SK-N-SH (cell line): ENCODE measurements at regions not wholly inside any gene's neighbourhood (a gene's known extent, or its start where the extent isn't known, plus 50 kb on each side); places are given as distances from the start of the nearest gene placed in this dataset.

Source experiments
- CTCF ChIA-PET: fragments of 300-600, 350-600 bp; formaldehyde crosslinking; extraction: SDS; loops from one replicate; lab custom pipeline; 2021; lab: Yijun Ruan, JAX
- POLR2A ChIA-PET: fragments of 350-600 bp; sonication (Branson Sonifier 250); formaldehyde crosslinking; extraction: SDS; loops from one replicate; lab custom pipeline; 2020; ENCODE audit warnings: antibody characterized with exemption, inconsistent platforms; lab: Yijun Ruan, JAX
- DNase-seq: peaks from one replicate; pipeline ENCODE4 v3.0.0; 2012
- H2AFZ ChIP-seq: fragments of 200-600 bp; sonication (generic); 2 replicates; pipeline ENCODE4 v1.8.1; 2016; ENCODE audit warnings: antibody characterized with exemption, mild to moderate bottlenecking, low read depth
- H3F3A ChIP-seq: fragments of 200-600 bp; sonication (generic); replicated peaks from 2 replicates; pipeline ENCODE3; 2016; ENCODE audit warnings: antibody characterized with exemption, mild to moderate bottlenecking; ENCODE audit not compliant: insufficient read depth
- H3K27ac ChIP-seq, 2 experiments: fragments of 200-500 bp in 1 of 2; fragments of 200-600 bp in 1 of 2; sonication (Bioruptor generic) in 1 of 2; sonication (generic), shearing (Covaris generic) in 1 of 2; 2 replicates each; pipeline versions ENCODE4 v1.5.1 to v1.6.1; 2014 to 2016; ENCODE audit warnings: low read depth in 2 of 2, inconsistent platforms in 1 of 2, low read length in 1 of 2, mild to moderate bottlenecking in 1 of 2, mixed read lengths in 1 of 2
- H3K27me3 ChIP-seq: fragments of 200-600 bp; sonication (generic), shearing (Covaris generic); 2 replicates; pipeline ENCODE4 v1.6.1; 2016; ENCODE audit warnings: mixed run types; ENCODE audit not compliant: insufficient read depth
- H3K36me3 ChIP-seq, 2 experiments: fragments of 200-500 bp in 1 of 2; fragments of 200-600 bp in 1 of 2; sonication (Bioruptor generic) in 1 of 2; sonication (generic) in 1 of 2; replicated peaks in 1 of 2; 2 replicates each; pipeline versions ENCODE3 to v1.5.1; 2014 to 2016; ENCODE audit warnings: low read length in 1 of 2, mild to moderate bottlenecking in 1 of 2; ENCODE audit not compliant: insufficient read depth in 2 of 2, control insufficient read depth in 1 of 2
- H3K4me1 ChIP-seq, 2 experiments: fragments of 200-500 bp in 1 of 2; fragments of 200-600 bp in 1 of 2; sonication (Bioruptor generic) in 1 of 2; sonication (generic), shearing (Covaris generic) in 1 of 2; 2 replicates each; pipeline versions ENCODE4 v1.5.1 to v1.6.1; 2014 to 2016; ENCODE audit warnings: low read depth in 1 of 2, low read length in 1 of 2, mixed run types in 1 of 2; ENCODE audit not compliant: insufficient read depth in 2 of 2, control insufficient read depth in 1 of 2
- H3K4me2 ChIP-seq: fragments of 200-600 bp; sonication (generic), shearing (Covaris generic); 2 replicates; pipeline ENCODE4 v1.6.1; 2017; ENCODE audit warnings: mixed run types
- H3K4me3 ChIP-seq, 2 experiments: fragments of 200-500 bp in 1 of 2; fragments of 200-600 bp in 1 of 2; sonication (Bioruptor generic) in 1 of 2; sonication (generic), shearing (Covaris generic) in 1 of 2; 2 replicates each; pipeline versions ENCODE4 v1.5.1 to v1.8.1; 2014 to 2016; ENCODE audit warnings: low read depth in 2 of 2, inconsistent platforms in 1 of 2, low read length in 1 of 2, mild to moderate bottlenecking in 1 of 2, mixed read lengths in 1 of 2, moderate library complexity in 1 of 2
- H3K79me2 ChIP-seq: fragments of 200-600 bp; sonication (generic); 2 replicates; pipeline ENCODE4 v1.8.1; 2017; ENCODE audit warnings: mild to moderate bottlenecking; ENCODE audit not compliant: insufficient read depth
- H3K9ac ChIP-seq: fragments of 200-600 bp; sonication (generic); 2 replicates; pipeline ENCODE4 v1.6.1; 2017; ENCODE audit warnings: mixed run types
- H3K9me2 ChIP-seq: fragments of 200-600 bp; sonication (generic); 2 replicates; pipeline ENCODE4 v1.6.1; 2017; ENCODE audit warnings: mixed run types
- H3K9me3 ChIP-seq: fragments of 200-600 bp; sonication (generic); 2 replicates; pipeline ENCODE4 v1.6.1; 2017; ENCODE audit warnings: mixed run types, mild to moderate bottlenecking, moderate library complexity
- H4K20me1 ChIP-seq: fragments of 200-600 bp; sonication (generic); 2 replicates; pipeline ENCODE4 v1.6.1; 2017; ENCODE audit warnings: mild to moderate bottlenecking, mixed run types; ENCODE audit not compliant: insufficient read depth
- CHD2 ChIP-seq: fragments of 150-350 bp; IDR thresholded peaks from 2 replicates; pipeline ENCODE4 v1.6.1; 2018; ENCODE audit warnings: low read length; ENCODE audit not compliant: partially characterized antibody
- ELF1 ChIP-seq: IDR thresholded peaks from 2 replicates; pipeline ENCODE4 v1.4.0; 2012
- EP300 ChIP-seq, 2 experiments: IDR thresholded peaks; 2 replicates each; pipeline versions ENCODE4 v1.4.0 to v1.6.1; 2012; ENCODE audit warnings: borderline replicate concordance in 1 of 2, low read depth in 1 of 2, low read length in 1 of 2
- EZH2phosphoT487 ChIP-seq: fragments of 200-600 bp; sonication (generic); IDR thresholded peaks from 2 replicates; pipeline ENCODE4 v1.6.1; 2017; ENCODE audit warnings: low read depth, mixed run types, mild to moderate bottlenecking, antibody characterized with exemption, moderate library complexity, borderline replicate concordance
- FOXJ3 ChIP-seq: sonication (generic); formaldehyde crosslinking; IDR thresholded peaks from 2 replicates; pipeline ENCODE4 v1.5.1; 2020; ENCODE audit warnings: mild to moderate bottlenecking, missing genetic modification reagents
- JUND ChIP-seq: IDR thresholded peaks from 2 replicates; pipeline ENCODE4 v1.4.0; 2012
- POLR2AphosphoS5 ChIP-seq: IDR thresholded peaks from 2 replicates; pipeline ENCODE4 v1.6.1; 2012; ENCODE audit warnings: low read depth, low read length
- RCOR1 ChIP-seq: fragments of 150-350 bp; IDR thresholded peaks from 2 replicates; pipeline ENCODE4 v1.6.1; 2017; ENCODE audit warnings: antibody characterized with exemption, low read length
- SMC3 ChIP-seq: IDR thresholded peaks from 2 replicates; pipeline ENCODE4 v1.6.1; 2012; ENCODE audit warnings: low read depth, low read length, improper control_type of control experiment
- WGBS: methylation state at CpG from one replicate; pipeline ENCODE4 v1.1.6; 2017; ENCODE audit warnings: low lambda C conversion rate; 5-methylcytosine and 5-hydroxymethylcytosine counted together
- TF ChIP-seq, protein P1 (sequence below): fragments of 200-600 bp; sonication (generic); IDR thresholded peaks from 2 replicates; pipeline ENCODE4 v1.6.1; 2017; ENCODE audit warnings: antibody characterized with exemption, mild to moderate bottlenecking, moderate library complexity
- TF ChIP-seq, protein P2 (sequence below): IDR thresholded peaks from 2 replicates; pipeline ENCODE4 v1.6.1; 2012; ENCODE audit warnings: mild to moderate bottlenecking, low read depth, low read length, moderate library complexity

DNA sequence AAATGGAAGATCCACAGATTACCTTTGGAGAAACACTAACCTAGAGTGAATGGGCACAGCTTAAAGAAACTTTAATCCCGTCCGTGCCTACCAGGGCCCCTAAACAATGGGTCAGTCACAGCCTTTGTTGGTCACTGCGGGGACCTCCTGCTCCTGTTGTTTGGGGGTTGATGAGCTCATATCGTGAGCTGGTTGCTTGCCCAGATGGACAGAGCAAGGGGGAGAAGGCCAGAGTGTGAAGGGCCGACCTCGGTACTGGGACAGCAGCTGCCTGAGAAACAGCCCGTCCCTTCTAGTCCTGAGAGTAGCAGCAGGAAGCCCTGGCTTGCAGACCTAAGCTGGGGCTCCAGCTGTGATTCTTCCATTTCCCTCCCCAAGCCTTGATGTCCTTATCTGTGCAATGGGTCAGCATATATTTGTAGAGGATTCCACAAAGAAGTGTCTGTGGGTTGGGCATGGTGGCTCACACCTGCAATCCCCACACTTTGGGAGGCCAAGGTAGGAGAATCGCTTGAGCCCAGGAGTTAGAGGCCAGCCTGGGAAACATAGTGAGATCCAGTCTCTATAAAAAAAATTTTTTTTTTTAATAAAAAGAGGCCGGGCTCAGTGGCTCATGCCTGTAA is 69.6 kb upstream of the SLC34A2 start:
- no peaks in the 10 kb centered on the region for H3K4me1 ChIP-seq
- DNase-seq: no peak
- H3K4me2 ChIP-seq: no peak overlapping the region
- H2AFZ ChIP-seq: no peak overlapping the region
- ChIA-PET POLR2A (no interaction called here), CTCF (interaction anchor here (0.8 kb wide), 1 partner anchor 77 kb away, joined by 3 read pairs; no protein-coding TSS in a partner anchor)
- H3F3A ChIP-seq: no peaks in the 10 kb centered on the region
- H3K9ac ChIP-seq: no peak overlapping the region
- no peak overlapping the region for H3K27ac ChIP-seq
- no peaks in the 10 kb centered on the region for H3K9me2 ChIP-seq
- TF ChIP-seq SMC3: no peak
- no peak for TF ChIP-seq EP300 (IDR thresholded peaks at IDR 0.05; ENCODE audit: borderline replicate concordance in 1 of 2, low read depth in 1 of 2, low read length in 1 of 2)
- no peak for TF ChIP-seq FOXJ3 (CRISPR knock-in tag)
- TF ChIP-seq, protein P1, sequence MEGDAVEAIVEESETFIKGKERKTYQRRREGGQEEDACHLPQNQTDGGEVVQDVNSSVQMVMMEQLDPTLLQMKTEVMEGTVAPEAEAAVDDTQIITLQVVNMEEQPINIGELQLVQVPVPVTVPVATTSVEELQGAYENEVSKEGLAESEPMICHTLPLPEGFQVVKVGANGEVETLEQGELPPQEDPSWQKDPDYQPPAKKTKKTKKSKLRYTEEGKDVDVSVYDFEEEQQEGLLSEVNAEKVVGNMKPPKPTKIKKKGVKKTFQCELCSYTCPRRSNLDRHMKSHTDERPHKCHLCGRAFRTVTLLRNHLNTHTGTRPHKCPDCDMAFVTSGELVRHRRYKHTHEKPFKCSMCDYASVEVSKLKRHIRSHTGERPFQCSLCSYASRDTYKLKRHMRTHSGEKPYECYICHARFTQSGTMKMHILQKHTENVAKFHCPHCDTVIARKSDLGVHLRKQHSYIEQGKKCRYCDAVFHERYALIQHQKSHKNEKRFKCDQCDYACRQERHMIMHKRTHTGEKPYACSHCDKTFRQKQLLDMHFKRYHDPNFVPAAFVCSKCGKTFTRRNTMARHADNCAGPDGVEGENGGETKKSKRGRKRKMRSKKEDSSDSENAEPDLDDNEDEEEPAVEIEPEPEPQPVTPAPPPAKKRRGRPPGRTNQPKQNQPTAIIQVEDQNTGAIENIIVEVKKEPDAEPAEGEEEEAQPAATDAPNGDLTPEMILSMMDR: no peak
- TF ChIP-seq POLR2AphosphoS5: no peak
- no peaks in the 10 kb centered on the region for H3K9me3 ChIP-seq
- H3K27me3 ChIP-seq: no peaks in the 10 kb centered on the region; the same call in 1 of the 2 replicates
- no peaks in the 10 kb centered on the region for H3K79me2 ChIP-seq
- no peak overlapping the region for H3K4me3 ChIP-seq
- H3K36me3 ChIP-seq: no peaks in the 10 kb centered on the region
- H4K20me1 ChIP-seq: no peaks in the 10 kb centered on the region
- WGBS: 58% methylated on average over 4 of the region's 9 CpGs

DNA sequence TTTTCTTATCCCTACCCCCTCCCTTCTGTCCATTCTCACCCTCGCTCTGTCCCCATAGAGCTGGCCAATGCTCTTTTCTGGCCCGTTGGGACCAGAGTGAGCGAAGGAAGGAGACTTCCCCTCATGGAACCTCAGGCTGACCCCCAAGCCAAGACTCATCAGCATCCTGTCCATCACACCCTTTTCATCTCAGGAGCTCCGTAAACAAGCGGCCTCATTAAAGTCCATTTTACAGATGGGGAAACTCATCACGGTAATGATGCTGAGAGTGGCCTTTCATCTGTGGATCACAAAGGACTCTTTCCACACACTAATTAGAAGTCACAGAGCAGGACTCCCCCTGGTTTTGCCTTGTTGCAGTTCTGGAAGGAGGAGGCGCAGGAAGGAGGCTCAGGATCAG is 67.4 kb upstream of the SLC34A2 start:
- H3K4me1 ChIP-seq: no peaks in the 10 kb centered on the region
- DNase-seq: no peak
- POLR2A ChIA-PET: no interaction called here
- no peaks in the 10 kb centered on the region for H3K79me2 ChIP-seq
- H3K4me2 ChIP-seq: no peak overlapping the region
- no peaks in the 10 kb centered on the region for H3K36me3 ChIP-seq
- no peaks in the 10 kb centered on the region for H3F3A ChIP-seq
- TF ChIP-seq, protein P1: no peak
- H3K9me3 ChIP-seq: no peaks in the 10 kb centered on the region
- H3K27ac ChIP-seq: no peak overlapping the region
- WGBS: 67% methylated on average over 7 of the region's 7 CpGs
- H3K9ac ChIP-seq: no peak overlapping the region
- H4K20me1 ChIP-seq: no peaks in the 10 kb centered on the region
- H3K9me2 ChIP-seq: no peaks in the 10 kb centered on the region
- no peak overlapping the region for H3K4me3 ChIP-seq
- H3K27me3 ChIP-seq: no peaks in the 10 kb centered on the region; the same call in 1 of the 2 replicates
- no peak overlapping the region for H2AFZ ChIP-seq
- CTCF ChIA-PET: interaction anchor here (0.6 kb wide), 1 partner anchor 88 kb away, joined by 3 read pairs; no protein-coding TSS in a partner anchor

DNA sequence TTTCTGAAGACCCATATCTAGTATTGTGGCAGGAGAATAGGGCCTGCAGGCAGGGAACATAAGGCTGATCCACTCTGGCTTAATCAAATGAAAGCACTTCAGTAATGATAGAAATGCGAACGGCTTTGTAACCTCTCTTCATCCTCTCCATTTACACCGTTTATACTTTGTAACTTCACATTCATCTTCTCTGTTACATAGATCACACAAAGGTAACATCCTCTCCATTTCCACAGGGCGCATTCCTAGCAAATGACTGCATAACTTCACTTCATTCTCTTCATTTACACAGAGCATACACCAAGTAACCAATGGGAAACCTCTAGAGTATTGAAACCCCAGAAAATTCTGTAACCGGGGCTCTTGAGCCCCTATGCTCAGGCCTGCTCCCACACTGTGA is 65.5 kb upstream of the SLC34A2 start:
- Histone ChIP-seq H3K4me1 (no peaks in the 10 kb centered on the region), H3F3A (no peaks in the 10 kb centered on the region), H3K79me2 (no peaks in the 10 kb centered on the region), H3K9me3 (no peaks in the 10 kb centered on the region), H3K4me3 (no peak overlapping the region), H4K20me1 (no peaks in the 10 kb centered on the region), H3K9me2 (no peaks in the 10 kb centered on the region), H2AFZ (no peak overlapping the region), H3K27ac (no peak overlapping the region), H3K36me3 (no peaks in the 10 kb centered on the region), H3K27me3 (no peaks in the 10 kb centered on the region; the same call in 1 of the 2 replicates), H3K9ac (no peak overlapping the region), H3K4me2 (no peak overlapping the region)
- ChIA-PET POLR2A (no interaction called here), CTCF (no interaction called here)
- no peak for DNase-seq
- WGBS: 52% methylated on average over 5 of the region's 5 CpGs
- TF ChIP-seq ELF1 (no peak), POLR2AphosphoS5 (no peak), EZH2phosphoT487 (no peak), RCOR1 (no peak), JUND (no peak), CHD2 (no peak), FOXJ3 (CRISPR knock-in tag) (no peak)
- TF ChIP-seq, protein P2, sequence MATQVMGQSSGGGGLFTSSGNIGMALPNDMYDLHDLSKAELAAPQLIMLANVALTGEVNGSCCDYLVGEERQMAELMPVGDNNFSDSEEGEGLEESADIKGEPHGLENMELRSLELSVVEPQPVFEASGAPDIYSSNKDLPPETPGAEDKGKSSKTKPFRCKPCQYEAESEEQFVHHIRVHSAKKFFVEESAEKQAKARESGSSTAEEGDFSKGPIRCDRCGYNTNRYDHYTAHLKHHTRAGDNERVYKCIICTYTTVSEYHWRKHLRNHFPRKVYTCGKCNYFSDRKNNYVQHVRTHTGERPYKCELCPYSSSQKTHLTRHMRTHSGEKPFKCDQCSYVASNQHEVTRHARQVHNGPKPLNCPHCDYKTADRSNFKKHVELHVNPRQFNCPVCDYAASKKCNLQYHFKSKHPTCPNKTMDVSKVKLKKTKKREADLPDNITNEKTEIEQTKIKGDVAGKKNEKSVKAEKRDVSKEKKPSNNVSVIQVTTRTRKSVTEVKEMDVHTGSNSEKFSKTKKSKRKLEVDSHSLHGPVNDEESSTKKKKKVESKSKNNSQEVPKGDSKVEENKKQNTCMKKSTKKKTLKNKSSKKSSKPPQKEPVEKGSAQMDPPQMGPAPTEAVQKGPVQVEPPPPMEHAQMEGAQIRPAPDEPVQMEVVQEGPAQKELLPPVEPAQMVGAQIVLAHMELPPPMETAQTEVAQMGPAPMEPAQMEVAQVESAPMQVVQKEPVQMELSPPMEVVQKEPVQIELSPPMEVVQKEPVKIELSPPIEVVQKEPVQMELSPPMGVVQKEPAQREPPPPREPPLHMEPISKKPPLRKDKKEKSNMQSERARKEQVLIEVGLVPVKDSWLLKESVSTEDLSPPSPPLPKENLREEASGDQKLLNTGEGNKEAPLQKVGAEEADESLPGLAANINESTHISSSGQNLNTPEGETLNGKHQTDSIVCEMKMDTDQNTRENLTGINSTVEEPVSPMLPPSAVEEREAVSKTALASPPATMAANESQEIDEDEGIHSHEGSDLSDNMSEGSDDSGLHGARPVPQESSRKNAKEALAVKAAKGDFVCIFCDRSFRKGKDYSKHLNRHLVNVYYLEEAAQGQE: no peak
